ENCODE measurements at regions not wholly inside any gene's neighbourhood (a gene's known extent, or its start where the extent isn't known, plus 50 kb on each side); places are given as distances from the start of the nearest gene placed in this dataset.

DNA sequence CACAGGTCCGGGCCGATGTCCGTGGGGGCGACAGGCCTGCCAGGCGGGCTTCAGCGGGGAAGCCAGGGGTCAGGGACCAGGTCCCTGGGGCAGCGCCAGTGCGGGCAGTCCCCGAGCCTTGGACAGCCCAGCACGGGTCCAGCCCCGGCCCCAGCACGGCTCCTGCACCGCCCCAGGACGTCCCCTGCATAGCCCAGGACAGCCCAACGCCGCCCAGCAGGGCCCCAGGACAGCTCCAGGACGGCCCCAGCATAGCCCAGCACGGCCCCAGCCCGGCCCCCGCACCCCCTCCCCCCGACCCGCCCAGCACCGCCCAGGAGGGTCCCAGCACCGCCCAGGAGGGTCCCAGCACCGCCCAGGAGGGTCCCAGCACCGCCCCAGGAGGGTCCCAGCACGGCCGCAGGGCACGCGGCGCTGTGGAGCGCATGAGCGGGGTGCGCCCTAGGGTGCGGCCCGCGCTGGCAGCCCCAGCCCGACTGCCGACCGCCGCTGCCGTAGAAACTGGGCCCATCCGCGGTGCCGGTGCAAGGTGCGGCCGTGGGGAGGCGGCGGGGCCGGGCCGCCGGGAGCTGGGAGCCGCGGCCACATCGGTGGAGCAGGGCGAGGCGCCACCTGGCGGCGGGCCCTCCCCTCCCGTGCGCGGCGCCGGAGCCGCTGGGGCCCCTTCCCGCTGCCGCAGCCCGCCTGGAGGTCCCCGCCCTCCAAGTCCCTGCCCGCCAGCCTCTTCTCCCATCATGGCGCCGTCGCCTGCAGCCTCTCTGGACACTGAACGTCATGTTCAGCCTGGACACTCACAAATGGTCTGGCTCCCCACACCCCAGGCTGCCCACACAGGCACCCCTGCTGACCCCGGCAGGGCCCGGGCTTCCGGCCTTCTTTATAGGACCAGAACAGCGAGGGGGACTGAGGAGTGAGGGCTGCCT is 106.8 kb upstream of the NKX1-1 start (continued):
- no peak for TF ChIP-seq ZNF398 (CRISPR knock-in tag; IDR thresholded peaks at IDR 0.05)
- no peak for TF ChIP-seq MGA (IDR thresholded peaks at IDR 0.05)
- TF ChIP-seq TAF15 (IDR thresholded peaks at IDR 0.05; ENCODE audit: low read depth, low read length) = no peak
- no peak for TF ChIP-seq DNMT1 (IDR thresholded peaks at IDR 0.05)
- TF ChIP-seq NONO (IDR thresholded peaks at IDR 0.05; ENCODE audit: low read depth in 2 of 2, low read length in 1 of 2) = 0 out of 4 replicates have a peak, but pooled peaks of 1 of the 2 experiments have one; percentile 17
- TF ChIP-seq RBM34 (IDR thresholded peaks at IDR 0.05; ENCODE audit: borderline replicate concordance, insufficient read depth, low read length) = no peak
- no peak for TF ChIP-seq NR3C1 (CRISPR knock-in tag; IDR thresholded peaks at IDR 0.05)
- TF ChIP-seq TEAD1 (CRISPR knock-in tag; IDR thresholded peaks at IDR 0.05) = no peak
- no peak for TF ChIP-seq TCF7 (IDR thresholded peaks at IDR 0.05; ENCODE audit: borderline replicate concordance)
- no peak for TF ChIP-seq ZNF347 (CRISPR knock-in tag; IDR thresholded peaks at IDR 0.05; ENCODE audit: low read depth)
- no peak for TF ChIP-seq RBM15 (IDR thresholded peaks at IDR 0.05; ENCODE audit: insufficient read depth, low read length)

Data from K562 (cell line).